NCI-H187 treated with DMSO at 0.1 percent for 48 hours (cell line): ENCODE measurements at regions not wholly inside any gene's neighbourhood (a gene's known extent, or its start where the extent isn't known, plus 50 kb on each side); places are given as distances from the start of the nearest gene placed in this dataset.

Experiments used
- DNase-seq: peaks from one replicate; lab custom pipeline; 2025; lab: John Stamatoyannopoulos, UW

DNA sequence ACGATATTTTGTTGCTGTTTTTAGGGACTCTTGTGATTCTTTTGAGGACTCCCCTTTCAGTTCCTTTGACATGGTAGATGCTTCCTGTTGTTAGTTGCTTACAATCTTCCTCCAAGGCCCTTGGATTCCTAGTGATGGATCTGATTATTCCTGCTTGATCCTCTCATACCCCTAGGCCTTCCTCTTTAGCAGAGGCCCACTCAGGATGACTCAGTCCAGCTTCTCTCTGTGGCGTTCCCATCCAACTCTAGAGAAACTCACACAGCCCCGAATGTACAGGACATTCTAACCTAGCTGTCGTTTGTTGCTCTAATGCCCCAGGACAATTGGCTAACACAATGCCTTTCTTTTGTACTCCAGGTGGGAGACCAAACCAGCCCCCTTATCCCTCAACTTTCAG lies 191.4 kb downstream of the POSTN start:
- DNase-seq = no peak

DNA sequence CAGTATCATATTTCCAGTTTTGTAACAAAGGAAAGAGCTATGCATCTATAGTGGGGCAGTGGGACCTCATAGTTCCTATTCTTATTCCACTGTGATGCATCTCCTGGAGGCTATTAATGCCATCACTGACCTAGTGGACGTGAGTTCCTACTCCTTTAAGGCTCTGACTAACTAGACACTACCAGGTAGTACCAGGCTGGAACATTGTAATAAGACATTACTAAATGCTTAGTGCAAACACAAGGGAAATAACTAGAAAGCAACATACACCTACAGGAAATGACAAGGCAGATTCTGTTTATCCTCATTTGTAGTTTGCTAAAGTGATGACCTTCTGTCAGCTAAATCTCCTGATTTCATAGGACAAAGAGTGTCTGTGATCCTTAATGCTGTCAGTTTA lies 192.5 kb downstream of the POSTN start:
- no peak for DNase-seq

DNA sequence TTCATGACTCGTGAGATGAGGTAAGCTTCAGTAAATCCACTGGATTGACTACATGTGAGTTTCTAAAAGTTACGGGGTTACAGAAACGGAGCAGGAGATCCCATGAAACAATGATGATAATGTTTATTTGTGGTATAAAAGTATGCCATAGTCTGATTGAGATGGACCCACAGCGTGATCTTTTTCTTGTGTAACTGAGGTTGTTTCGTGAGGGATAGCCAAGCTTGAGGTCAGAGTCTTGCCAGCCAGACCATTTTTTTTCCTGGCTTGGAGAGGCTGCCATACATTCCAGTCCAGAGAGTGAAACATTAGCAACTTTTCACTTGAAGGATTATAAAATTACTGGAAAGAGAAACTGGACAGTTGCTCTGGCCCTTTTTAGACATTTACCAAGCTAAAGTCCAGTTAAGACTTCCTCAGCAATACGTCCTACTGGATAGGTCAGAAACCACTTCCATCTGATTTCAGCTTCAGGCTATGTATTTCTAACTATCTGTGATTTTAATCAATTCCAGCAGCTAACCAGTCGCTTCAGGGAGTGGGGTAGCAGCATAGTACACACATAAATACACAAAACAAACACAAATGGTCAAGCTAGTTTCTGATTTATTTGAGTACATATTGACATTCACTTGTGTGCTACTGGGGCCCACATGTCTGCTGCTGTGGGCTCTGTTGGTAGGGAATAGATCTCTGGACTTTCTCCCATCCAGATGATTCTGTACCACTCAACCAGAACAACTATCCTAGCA lies 194.6 kb downstream of the POSTN start:
- DNase-seq = no peak

DNA sequence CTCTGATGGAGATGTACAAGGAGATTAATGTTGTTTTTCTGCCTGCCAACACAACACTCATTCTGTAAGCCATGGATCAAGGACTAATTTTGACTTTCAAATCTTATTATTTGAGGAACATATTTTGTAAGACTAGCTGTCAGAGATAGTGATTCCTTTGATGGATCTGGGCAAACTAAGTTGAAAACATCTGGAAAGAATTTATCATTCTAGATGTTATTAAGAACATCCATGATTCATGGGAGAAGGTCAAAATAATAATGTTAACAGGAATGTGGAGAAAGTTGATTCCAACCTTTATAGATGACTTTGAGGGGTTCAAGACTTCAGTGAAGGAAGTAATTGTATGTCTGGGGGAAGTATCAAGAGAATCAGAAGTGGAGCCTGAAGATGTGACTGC lies 196.8 kb downstream of the POSTN start:
- DNase-seq = no peak

DNA sequence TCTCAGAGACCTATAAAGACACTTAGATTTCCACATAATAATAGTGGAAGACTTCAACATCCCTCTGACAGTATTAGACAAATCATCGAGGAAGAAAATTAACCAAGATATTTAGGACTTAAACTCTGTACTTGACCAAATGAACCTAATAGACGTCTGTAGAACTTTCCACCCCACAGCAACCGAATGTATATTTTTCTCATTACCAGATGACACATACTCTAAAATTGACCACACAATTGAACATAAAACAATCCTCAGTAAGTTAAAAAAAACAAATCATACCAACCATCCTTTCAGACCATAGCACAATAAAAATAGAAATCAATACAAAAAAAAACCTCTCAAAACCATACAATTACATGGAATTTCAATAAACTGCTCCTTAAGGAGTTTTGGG lies 201.0 kb downstream of the POSTN start:
- no peak for DNase-seq

DNA sequence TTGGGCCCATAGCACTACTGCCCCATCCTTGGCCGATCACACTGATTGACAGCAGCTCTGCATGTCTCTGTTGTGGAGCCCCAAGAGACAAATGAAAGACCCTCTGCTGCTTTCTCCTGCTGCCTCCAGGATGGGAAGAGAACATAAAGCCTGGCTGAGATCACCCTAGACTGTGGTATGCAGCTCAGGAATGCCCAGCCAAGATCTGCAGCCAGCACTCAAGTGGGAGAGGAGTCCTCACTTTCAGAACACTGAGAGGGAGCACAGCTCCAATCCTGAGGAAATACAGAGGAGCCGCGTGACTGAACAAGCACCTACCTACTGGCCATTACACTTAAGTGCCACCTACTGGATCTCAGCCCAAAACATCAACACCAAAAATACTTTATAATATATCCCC lies 203.0 kb downstream of the POSTN start:
- no peak for DNase-seq

DNA sequence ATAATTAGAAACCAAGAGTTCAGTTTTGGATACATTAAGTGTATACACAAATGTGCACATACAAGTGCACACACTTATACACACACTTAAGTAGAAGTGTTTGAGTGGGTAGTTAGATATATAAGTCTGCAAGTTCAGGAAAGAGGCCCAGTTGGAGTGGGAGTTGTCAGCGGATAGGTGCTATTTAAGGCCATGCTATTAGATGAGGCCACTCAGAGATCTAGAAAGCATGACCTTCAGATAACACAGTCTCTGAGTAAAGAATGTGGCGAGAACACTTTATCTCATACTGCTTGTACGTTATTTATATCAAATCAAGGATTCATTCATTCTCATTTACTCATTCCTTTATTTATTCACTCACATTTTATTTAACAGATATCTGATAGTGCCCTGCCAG lies 206.2 kb downstream of the POSTN start:
- DNase-seq = no peak

DNA sequence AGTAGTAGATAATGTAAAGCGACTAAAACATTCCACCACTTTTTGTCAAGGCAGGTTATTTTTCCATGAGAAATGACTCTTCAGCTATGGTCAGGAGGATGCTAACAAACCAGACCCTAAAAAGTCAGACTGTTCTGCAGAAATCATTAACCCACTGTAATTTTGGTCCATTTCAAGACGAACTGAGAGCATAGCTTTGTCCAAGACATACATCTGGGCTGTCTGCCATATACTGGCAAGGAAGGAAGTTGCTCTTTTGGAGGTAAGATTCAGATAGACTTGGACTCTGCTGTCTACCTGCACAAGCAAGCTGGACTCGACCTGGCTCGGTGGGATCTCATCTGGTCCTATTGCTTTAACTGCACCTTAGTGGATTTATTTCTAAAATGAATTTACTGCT lies 207.8 kb downstream of the POSTN start:
- DNase-seq = no peak

DNA sequence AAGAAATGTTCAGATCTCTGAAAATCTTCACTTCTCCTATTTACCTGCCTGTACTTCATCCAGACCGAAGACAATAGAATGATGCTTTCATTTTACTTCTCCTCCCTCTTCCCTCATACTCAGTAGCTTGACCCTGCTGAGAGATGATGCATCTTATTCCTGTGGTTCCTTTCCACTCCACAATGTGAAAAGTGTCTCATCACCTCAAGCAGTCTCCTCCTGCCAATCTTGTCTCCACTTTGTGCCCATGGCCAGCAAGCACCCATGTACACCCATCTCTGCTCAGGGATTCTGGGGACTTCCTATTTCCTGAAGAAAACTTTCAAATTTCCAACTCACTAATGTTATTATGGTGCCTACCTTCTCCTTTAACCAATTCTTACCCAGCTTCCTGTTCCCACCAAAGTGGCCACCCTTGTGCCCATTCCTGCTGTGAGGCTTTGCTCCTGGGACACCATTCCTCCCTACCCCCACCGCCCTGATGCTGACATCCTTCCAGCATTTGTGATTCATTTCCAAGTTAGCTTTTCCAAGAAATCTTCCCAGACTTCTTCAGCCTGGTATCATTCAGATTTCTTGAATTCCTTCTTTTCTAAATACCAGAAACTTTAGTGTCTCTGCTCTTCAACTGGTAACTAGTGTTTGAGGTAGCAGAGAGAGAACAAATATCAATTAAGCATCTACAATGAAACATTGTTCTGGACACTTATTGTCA lies 212.5 kb downstream of the POSTN start:
- DNase-seq = no peak

DNA sequence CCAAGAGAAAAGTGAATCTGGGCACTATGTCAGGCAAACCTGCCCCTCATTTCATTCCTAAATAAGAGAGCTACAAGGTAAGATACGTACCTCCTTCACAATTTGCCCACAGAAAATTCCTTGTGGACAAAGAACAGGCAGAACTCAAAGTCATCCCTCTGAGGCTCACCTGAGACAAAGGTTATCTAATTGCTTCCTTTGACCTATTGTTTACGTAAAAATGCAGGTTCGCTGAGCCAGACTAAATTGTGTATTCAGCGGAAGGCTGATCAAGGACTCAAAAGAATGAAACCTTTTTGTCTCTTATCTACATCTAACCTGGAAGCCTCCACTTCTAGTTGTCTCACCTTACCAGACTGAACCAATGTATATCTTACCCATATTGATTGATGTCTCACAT lies 213.3 kb downstream of the POSTN start:
- DNase-seq = no peak

DNA sequence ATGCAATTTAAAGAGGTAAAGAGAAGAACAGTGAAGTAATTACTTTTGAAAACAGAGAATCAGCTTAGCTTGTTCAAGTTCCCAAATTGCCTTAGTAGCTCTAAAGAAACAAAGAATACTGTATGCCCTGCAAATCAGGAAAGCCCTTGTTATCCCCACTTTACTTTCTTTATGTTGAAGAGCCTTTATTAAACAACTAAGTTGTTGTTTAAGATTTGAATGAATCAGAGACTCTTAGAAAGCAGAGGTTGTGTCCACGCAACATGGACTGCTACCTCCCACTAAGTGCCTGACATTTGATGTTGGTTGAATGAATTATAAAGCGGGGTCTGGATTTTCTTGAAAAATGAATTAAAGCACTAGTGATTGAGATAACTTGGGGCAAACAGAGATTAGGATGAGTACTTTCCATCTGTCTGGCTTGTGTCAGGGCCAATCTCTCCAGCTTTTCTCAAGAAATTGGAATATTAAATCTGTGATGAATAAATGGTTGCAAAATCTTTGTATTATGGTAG lies 214.7 kb downstream of the POSTN start:
- no peak for DNase-seq

DNA sequence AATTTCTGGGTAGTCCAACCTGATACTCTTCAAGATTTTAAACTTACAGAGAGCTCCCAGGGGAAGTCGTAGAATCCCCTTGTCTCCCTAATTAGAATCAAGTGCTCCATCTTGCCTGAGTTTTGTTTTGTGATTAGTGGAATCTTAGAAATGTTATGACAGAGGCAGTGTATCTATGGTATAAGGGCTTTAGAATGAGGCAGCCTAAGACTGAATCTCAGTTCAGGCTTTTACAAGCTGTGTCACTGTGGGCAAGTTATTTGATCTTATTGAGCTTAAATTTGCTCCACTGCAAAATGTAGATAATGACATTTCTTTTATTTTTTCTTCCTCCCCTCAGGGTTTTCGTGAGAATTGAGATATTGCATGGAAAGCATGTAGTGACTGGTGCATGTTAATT lies 215.5 kb downstream of the POSTN start:
- no peak for DNase-seq

DNA sequence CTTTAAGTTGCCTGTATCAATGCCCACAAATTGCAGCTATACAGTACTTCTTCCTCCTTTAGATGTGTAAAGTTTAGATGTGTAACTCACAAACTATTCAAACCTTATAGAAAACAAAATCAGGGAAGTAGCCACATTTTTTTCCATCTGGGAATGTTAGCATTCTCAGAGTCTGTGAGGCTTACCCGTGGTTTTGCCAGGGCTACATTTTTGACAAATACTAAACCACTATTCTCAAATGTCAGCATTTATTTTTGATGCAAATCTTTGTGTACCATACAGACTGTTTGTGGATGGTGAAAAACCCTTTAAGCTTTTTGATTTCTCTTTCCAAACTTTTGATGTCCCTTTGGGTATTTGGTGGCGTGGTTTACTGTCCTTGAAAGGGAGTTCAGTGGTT lies 216.4 kb downstream of the POSTN start:
- DNase-seq = no peak

DNA sequence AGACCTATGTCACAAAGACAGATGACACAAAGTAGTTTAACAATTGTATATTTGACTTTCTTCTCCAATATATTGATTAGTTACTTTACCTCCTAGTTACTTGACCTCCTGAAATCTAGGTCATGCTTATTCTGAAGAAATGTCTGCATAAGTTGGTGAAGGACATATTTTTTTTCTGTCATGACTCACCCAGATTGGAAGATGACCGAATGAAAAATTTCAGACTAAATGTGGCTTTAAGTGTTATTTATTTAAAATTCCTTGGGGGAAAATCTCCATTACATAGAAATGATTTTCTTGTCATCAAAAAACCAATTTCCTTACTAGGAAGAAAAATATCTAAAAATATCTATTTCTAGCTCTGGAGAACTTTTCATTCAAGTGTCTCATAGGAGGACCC lies 217.1 kb downstream of the POSTN start:
- no peak for DNase-seq

DNA sequence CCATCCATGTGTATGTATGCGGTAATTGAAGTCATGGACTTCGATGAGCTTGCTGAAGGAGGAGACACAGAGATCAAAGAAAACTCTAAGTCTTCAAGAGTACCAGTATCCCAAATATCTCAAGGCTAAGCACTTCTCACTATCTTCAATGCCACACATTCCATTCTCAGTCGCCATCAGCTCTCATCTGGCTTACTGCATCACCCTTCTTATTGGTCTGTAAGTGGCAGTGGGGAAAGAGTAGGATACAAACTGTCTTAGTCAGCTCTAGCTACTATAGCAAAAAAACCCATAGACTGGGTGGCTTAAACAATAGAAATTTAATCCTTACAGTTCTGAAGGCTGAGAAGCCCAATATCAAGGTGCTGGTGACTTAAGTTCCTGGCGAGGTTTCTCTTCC lies 218.7 kb downstream of the POSTN start:
- no peak for DNase-seq

DNA sequence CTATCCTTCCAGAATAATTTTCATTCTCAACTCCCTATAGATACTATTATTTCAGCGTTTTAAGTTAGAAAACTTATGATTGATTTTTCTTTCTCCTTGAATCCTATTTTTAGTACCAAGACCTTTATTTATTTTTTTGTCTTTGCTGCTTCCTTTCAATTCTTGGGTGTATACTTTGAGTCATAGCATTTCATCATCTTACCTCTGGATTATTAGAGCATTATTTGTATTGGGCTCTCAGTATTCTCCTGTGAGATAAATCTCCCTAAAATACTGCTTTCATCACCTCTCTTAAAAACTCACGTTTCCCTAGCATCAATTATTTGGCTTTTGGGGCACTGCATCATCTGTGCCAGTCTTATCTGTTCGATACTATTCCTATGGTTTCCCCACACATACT lies 222.8 kb downstream of the POSTN start:
- no peak for DNase-seq

DNA sequence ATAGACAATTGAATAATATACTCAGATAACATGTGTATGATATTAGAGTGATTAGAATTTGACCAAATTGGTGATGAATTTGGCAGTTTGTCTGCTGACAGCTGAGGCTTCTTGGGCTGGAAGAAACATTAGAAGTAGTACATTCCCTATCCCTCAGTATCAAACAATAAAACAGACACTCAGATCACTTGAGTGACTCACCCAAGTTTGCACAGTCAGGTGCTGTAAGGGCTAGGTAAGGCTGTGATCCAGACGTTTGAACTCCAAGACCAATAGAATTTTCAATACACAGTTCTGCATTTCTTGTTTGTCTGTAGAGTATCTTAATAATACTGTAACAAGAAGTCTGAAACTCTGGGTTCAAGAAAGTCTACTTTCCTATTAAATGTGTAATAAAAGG lies 223.5 kb downstream of the POSTN start:
- no peak for DNase-seq

DNA sequence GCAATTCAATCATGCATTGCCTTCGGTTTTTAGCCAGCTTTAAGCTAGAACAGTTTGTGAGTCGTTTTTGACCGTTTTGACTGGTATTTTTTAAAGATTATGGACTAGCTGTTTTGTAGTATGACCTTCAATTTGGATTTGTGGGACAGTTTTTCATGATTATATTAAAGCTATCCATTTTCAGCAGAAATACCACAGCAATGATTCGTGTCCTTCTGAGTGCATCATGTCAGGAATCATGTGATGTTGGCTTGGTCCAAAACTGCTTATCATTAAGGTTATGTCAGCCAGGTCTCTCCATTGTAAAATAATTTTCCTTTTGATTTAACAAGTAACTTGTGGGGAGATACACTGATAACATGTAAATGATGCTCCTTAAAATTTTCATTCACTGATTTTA lies 229.0 kb downstream of the POSTN start:
- DNase-seq = no peak

DNA sequence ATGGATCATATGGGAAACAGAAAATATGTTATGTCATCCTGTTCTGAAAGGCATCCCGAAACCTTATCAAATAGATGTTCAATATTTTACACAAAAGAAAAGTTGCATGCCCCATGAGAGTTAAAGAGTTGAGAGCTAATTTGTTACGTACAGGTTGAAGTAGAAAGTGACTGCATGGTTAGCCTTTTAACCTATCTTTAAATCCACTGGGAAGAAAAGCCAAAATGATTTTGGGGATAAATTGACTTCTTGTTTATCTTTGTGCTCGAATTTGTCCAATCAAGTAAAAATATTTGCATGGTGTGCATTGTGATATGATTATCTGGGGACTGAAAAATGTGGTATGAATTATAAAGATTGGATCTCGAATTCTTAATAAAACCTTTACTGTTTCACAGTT lies 230.1 kb downstream of the POSTN start:
- no peak for DNase-seq

DNA sequence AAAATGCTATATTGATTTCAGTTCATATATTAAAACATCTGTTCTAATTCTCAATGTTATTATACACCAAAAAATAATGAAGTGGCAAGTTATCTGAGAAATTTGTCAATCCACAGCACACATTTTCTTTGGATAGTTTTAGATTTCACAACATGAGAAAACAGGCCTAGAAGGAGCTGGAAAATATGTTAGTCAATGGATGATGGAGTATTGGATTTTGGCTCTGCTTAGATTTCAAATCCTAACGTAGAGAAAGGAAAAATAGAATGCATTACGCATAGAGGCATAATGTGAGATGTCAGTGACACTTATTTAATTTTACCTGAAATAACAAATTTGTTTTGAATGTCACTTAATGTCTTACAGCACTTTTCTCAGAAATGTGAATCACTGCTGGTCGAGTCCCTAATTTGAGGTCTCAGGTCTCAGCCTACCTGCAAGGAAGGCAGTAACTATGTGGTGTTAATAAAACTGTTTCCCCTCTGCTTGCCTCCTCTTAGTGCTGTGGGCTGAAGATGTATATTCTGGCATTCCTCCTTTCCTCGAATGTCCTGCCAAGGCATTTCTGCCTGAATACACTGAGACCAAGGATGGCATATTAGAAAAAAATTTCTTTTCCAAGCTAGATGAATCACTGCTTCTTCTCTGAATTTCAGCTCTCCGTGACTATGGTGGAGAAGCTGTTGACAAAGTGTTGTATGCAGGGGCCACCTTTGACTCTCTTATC lies 232.4 kb downstream of the POSTN start:
- DNase-seq = no peak

DNA sequence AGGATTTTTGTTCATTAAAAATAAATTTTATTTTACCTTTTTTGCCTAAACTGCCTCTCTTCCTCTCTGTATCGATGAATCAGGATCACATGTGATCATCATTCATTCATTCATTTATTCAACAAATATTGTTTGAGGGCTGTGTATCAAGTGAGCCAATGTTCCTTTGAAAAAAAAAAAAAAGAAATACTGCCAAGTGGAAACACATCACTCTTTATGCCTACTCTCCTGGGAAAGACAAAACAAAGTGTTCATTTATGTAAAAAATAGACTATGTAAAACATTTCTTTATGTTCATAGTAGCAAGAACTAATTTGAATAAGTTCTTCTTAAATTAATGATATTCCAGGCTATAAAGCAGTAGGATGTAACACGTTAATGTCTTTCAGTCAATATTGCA lies 233.1 kb downstream of the POSTN start:
- DNase-seq = no peak

DNA sequence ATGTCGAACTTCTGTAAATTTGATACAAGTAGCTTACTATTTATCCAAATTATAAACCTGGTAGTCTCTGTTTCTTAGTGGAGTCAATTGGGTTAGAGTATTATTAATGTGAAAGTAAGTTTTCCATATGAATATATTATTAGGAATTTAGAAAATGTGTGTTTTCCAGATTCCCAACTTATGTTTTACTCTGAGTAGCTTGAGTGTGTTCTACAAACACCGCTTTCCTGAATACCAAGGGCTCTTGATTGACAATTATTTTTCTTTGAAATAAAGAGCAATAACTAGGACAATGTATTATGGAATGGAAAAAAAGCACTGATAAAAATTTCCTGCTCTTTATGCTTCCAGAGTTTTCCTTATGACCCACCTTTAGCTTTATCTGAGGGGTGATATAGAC lies 233.6 kb downstream of the POSTN start:
- no peak for DNase-seq

DNA sequence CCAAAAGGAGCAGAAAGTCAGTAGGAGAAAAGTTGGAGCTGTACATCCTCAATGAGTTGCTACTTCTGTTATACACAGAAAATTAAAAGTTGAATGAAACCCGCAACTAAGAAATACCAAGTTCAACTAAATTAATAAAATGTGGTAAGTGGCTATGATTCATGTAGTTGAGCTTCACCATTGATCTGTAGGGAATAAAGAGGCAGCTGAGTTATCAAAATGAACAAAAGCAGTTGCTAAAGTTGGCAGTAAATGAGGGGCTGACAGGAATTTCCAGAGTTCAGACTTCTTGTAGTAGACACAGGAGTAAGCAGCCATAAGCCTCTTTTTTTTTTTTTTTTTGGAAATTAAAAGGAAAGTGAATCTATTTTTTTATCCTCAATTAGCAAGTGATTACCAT lies 234.6 kb downstream of the POSTN start:
- no peak for DNase-seq
